Vagina (tissue), 2 donors: ENCODE measurements at regions not wholly inside any gene's neighbourhood (a gene's known extent, or its start where the extent isn't known, plus 50 kb on each side); places are given as distances from the start of the nearest gene placed in this dataset.

Experiments used
- CTCF ChIP-seq, 3 experiments: fragments of 450-650 bp in 2 of 3; fragments of 200-600 bp in 1 of 3; sonication (generic) in 1 of 3; IDR thresholded peaks; one replicate each; pipeline ENCODE4 v1.5.1; 2017 to 2019; ENCODE audit warnings: antibody characterized with exemption in 3 of 3, mild to moderate bottlenecking in 2 of 3, moderate library complexity in 2 of 3
- POLR2A ChIP-seq, 2 donors: fragments of 450-650 bp; IDR thresholded peaks; one replicate each; pipeline ENCODE4 v1.6.1; 2017; ENCODE audit warnings: antibody characterized with exemption in 2 of 2, mild to moderate bottlenecking in 2 of 2, moderate library complexity in 2 of 2
- POLR2AphosphoS5 ChIP-seq, 2 donors: sonication (generic); formaldehyde crosslinking; IDR thresholded peaks; one replicate each; pipeline ENCODE4 v1.9.0; 2017; ENCODE audit warnings: antibody characterized with exemption in 2 of 2, mild to moderate bottlenecking in 2 of 2, low read depth in 1 of 2; ENCODE audit not compliant: insufficient read depth in 1 of 2

- TF ChIP-seq CTCF (IDR thresholded peaks at IDR 0.05), result no peak
- TF ChIP-seq POLR2A (IDR thresholded peaks at IDR 0.05), result no peak
- TF ChIP-seq POLR2AphosphoS5 (IDR thresholded peaks at IDR 0.05; ENCODE audit: insufficient read depth in 1 of 2, low read depth in 1 of 2), result no peak
Measured at GRCh38 chr13:107275312-107275711, 707.4 kb upstream of the ARGLU1 start.
